ENCODE measurements at regions not wholly inside any gene's neighbourhood (a gene's known extent, or its start where the extent isn't known, plus 50 kb on each side); places are given as distances from the start of the nearest gene placed in this dataset.

GRCh38 chr2:16548036-16548435 lies 117.6 kb downstream of the CYRIA start:
- H2AFZ ChIP-seq (replicated peaks; ENCODE audit: low read length, poor library complexity) = no peak overlapping the region
- H3K9me3 ChIP-seq (ENCODE audit: control insufficient read depth, insufficient read depth, low read length) = no peaks in the 10 kb centered on the region
- CTCF ChIA-PET = no interaction called here
- in situ Hi-C loops (cut with MboI; ENCODE audit: low sequenced_read_pairs) = no loop called here
- no peak overlapping the region for H3K9ac ChIP-seq (ENCODE audit: low read depth, low read length)
- intact Hi-C loops (cut with micrococcal nuclease) = no loop called here
- H4K20me1 ChIP-seq (ENCODE audit: insufficient read depth, low read length) = no peaks in the 10 kb centered on the region
- H3K27me3 ChIP-seq (ENCODE audit: control insufficient read depth, insufficient read depth, low read length) = no peaks in the 10 kb centered on the region
- H4K8ac ChIP-seq (ENCODE audit: low read depth in 2 of 2, low read length in 2 of 2) = no peak overlapping the region
- no peaks in the 10 kb centered on the region for H3K9me1 ChIP-seq (ENCODE audit: insufficient read depth, low read length)
- no peak overlapping the region for H2BK20ac ChIP-seq (ENCODE audit: low read depth, low read length)
- H2BK5ac ChIP-seq (ENCODE audit: low read depth, low read length, poor library complexity, severe bottlenecking) = no peak overlapping the region
- H3K18ac ChIP-seq (ENCODE audit: low read depth, low read length) = no peak overlapping the region
- dilution Hi-C loops (cut with HindIII; ENCODE audit: low sequenced_read_pairs, unreplicated experiment) = no loop called here
- no peak overlapping the region for H4K91ac ChIP-seq (ENCODE audit: insufficient read depth, low read depth, low read length)
- H3K27ac ChIP-seq (ENCODE audit: insufficient read depth, low read length) = no peak overlapping the region
- ATAC-seq (ENCODE audit: low read depth) (no peak), DNase-seq (no peak)
- H3K4me2 ChIP-seq (ENCODE audit: low read depth, low read length) = no peak overlapping the region
- H3K56ac ChIP-seq (ENCODE audit: extremely low read depth, insufficient read depth, low read length) = no peak overlapping the region
- H3K4ac ChIP-seq (ENCODE audit: low read depth, low read length) = no peak overlapping the region
- TF ChIP-seq CEBPB (IDR thresholded peaks at IDR 0.05; ENCODE audit: low read depth, low read length) (no peak), MAZ (IDR thresholded peaks at IDR 0.05; ENCODE audit: borderline replicate concordance, low read depth, low read length) (no peak), RCOR1 (IDR thresholded peaks at IDR 0.05; ENCODE audit: insufficient replicate concordance, low read length) (no peak), POLR2A (IDR thresholded peaks at IDR 0.05; ENCODE audit: low read depth, low read length) (no peak)
- no CpG with 5 or more reads among the region's 2 CpGs for WGBS, 2 experiments (ENCODE audit: extremely low coverage in 2 of 2, insufficient read length in 1 of 2)
- no peak overlapping the region for H4K5ac ChIP-seq (ENCODE audit: low read depth, low read length)
- H2AK9ac ChIP-seq (replicated peaks; ENCODE audit: low read depth, low read length, poor library complexity) = no peak overlapping the region
- POLR2A ChIA-PET (ENCODE audit: unreplicated experiment) = no interaction called here
- H3K23ac ChIP-seq (ENCODE audit: low read depth, low read length) = no peak overlapping the region
- no peak overlapping the region for H2BK15ac ChIP-seq (ENCODE audit: low read depth, low read length)
- no peak overlapping the region for H2AK5ac ChIP-seq (ENCODE audit: low read depth, low read length)
- no peaks in the 10 kb centered on the region for H3K79me1 ChIP-seq (ENCODE audit: low read depth in 1 of 2, low read length in 2 of 2)
- H3K14ac ChIP-seq (replicated peaks; ENCODE audit: low read depth, low read length) = no peak overlapping the region
- H3K4me1 ChIP-seq (ENCODE audit: control insufficient read depth, insufficient read depth, low read length) = no peaks in the 10 kb centered on the region
- no peak overlapping the region for H2BK120ac ChIP-seq (ENCODE audit: low read depth, low read length)
- no peak overlapping the region for H3K4me3 ChIP-seq (ENCODE audit: insufficient read depth, low read depth, low read length)
- H3K36me3 ChIP-seq (ENCODE audit: control insufficient read depth, insufficient read depth, low read length) = no peaks in the 10 kb centered on the region
- BruUV-seq (replicated peaks) = no TSS peak

Measured in IMR-90 (cell line).